ENCODE measurements at regions not wholly inside any gene's neighbourhood (a gene's known extent, or its start where the extent isn't known, plus 50 kb on each side); places are given as distances from the start of the nearest gene placed in this dataset.

DNA sequence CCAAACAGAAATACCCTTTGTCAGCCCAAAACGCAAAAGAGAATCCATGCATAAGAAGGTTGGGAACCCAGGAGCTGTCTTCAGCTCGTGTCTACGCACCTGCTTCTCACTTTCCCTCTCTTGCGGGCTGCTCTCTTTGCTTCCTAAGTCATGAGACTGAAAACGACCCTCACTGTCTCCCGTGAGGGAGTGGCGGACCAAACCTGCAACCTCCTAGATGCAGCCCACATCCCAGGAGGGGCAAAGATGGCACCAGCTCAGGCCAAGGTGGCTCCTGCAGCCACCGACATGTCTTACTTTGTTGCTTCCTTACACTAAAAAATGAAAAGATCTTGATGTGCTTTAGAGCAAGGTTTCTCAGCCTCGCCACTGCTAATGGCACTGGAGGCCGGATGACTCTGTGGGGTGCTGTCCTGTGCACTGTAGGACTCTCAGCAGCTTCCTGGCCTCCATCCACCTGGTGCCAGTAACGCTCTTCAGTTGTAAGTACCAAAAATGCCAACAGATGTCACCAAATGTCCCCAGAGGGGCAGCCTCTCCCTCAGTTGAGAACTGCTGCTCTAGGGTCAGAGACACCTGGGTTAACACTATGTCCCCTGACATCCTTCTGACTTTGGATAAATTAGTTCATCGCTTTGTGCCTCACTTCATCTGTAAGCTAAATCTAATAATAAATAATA, 179.8 kb upstream of the PFKP start:
- ATAC-seq (no peak), DNase-seq (ENCODE audit: low spot score) (no peak)
- TF ChIP-seq, protein P1, sequence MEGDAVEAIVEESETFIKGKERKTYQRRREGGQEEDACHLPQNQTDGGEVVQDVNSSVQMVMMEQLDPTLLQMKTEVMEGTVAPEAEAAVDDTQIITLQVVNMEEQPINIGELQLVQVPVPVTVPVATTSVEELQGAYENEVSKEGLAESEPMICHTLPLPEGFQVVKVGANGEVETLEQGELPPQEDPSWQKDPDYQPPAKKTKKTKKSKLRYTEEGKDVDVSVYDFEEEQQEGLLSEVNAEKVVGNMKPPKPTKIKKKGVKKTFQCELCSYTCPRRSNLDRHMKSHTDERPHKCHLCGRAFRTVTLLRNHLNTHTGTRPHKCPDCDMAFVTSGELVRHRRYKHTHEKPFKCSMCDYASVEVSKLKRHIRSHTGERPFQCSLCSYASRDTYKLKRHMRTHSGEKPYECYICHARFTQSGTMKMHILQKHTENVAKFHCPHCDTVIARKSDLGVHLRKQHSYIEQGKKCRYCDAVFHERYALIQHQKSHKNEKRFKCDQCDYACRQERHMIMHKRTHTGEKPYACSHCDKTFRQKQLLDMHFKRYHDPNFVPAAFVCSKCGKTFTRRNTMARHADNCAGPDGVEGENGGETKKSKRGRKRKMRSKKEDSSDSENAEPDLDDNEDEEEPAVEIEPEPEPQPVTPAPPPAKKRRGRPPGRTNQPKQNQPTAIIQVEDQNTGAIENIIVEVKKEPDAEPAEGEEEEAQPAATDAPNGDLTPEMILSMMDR (conservative IDR thresholded peaks at IDR 0.05; ENCODE audit: low read depth in 2 of 2): 0 out of 4 replicates have a peak, but pooled peaks of 1 of the 2 experiments have one; percentile 15
- TF ChIP-seq ZNF462 (CRISPR knock-in tag; IDR thresholded peaks at IDR 0.05) (no peak), NANOG (IDR thresholded peaks at IDR 0.05; ENCODE audit: borderline replicate concordance) (no peak)
- no peaks in the 10 kb centered on the region for H3K9me2 ChIP-seq (ENCODE audit: insufficient read depth)
- H3K4me2 ChIP-seq: no peak overlapping the region
- H3K27ac Mint-ChIP-seq: no peak overlapping the region
- no peaks in the 10 kb centered on the region for H3K9me3 Mint-ChIP-seq
- no peak overlapping the region for H3K4me3 ChIP-seq
- H2AFZ ChIP-seq: no peak overlapping the region
- no peaks in the 10 kb centered on the region for H3K27me3 ChIP-seq (ENCODE audit: insufficient read depth)
- H3K79me2 ChIP-seq (replicated peaks; ENCODE audit: insufficient read depth): no peaks in the 10 kb centered on the region
- no peaks in the 10 kb centered on the region for H3K36me3 ChIP-seq (ENCODE audit: insufficient read depth)
- H3K4me1 Mint-ChIP-seq: no peaks in the 10 kb centered on the region
- no peaks in the 10 kb centered on the region for H3K36me3 Mint-ChIP-seq (ENCODE audit: low read depth)
- H3K4me1 ChIP-seq (ENCODE audit: insufficient read depth): no peaks in the 10 kb centered on the region
- no peaks in the 10 kb centered on the region for H4K20me1 ChIP-seq (replicated peaks; ENCODE audit: insufficient read depth)
- H3K27ac ChIP-seq (ENCODE audit: low read depth): no peak overlapping the region
- no peak overlapping the region for H3K4me3 Mint-ChIP-seq
- H3K27me3 Mint-ChIP-seq (ENCODE audit: insufficient read depth, low read depth, poor library complexity): no peaks in the 10 kb centered on the region
- H3F3A ChIP-seq (replicated peaks; ENCODE audit: low read depth): no peaks in the 10 kb centered on the region

DNA sequence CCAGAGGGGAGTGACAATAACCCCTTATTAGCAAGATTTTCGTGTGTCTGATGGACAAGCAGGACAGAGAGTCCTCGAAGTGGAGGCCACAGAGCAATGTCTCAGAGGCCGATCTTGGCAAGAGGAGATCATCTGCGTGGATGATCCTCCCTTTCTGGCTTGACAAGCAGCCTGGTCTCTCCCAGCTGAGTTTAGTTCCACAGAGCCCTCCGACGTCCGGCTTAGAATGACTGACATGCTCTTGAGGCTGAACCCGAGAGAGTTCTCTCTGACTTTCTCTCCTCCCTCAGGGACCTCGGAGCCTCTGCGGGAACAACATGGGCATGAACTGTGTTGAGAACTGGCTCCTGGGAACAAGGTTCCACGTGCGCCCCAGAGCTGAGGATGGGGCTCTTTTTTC, 180.7 kb upstream of the PFKP start:
- H2AFZ ChIP-seq: no peak overlapping the region
- no peaks in the 10 kb centered on the region for H3K27me3 Mint-ChIP-seq (ENCODE audit: insufficient read depth, low read depth, poor library complexity)
- H4K20me1 ChIP-seq (replicated peaks; ENCODE audit: insufficient read depth): no peaks in the 10 kb centered on the region

More for the DNA sequence above, 180.7 kb upstream of the PFKP start:
- Mint-ChIP-seq H3K4me1 (no peaks in the 10 kb centered on the region), H3K36me3 (ENCODE audit: low read depth) (no peaks in the 10 kb centered on the region), H3K27ac (no peak overlapping the region), H3K9me3 (no peaks in the 10 kb centered on the region), H3K4me3 (no peak overlapping the region)
- Histone ChIP-seq H3K4me2 (no peak overlapping the region), H3K9me2 (ENCODE audit: insufficient read depth) (no peaks in the 10 kb centered on the region), H3K27me3 (ENCODE audit: insufficient read depth) (no peaks in the 10 kb centered on the region), H3K4me3 (no peak overlapping the region), H3F3A (replicated peaks; ENCODE audit: low read depth) (no peaks in the 10 kb centered on the region), H3K4me1 (ENCODE audit: insufficient read depth) (no peaks in the 10 kb centered on the region), H3K27ac (ENCODE audit: low read depth) (no peak overlapping the region), H3K79me2 (replicated peaks; ENCODE audit: insufficient read depth) (no peaks in the 10 kb centered on the region), H3K36me3 (ENCODE audit: insufficient read depth) (no peaks in the 10 kb centered on the region)
- no peak for TF ChIP-seq ZNF114 (CRISPR knock-in tag; IDR thresholded peaks at IDR 0.05)
- TF ChIP-seq NANOG (IDR thresholded peaks at IDR 0.05; ENCODE audit: borderline replicate concordance): no peak
- TF ChIP-seq ZNF331 (CRISPR knock-in tag; IDR thresholded peaks at IDR 0.05; ENCODE audit: low read depth): no peak
- TF ChIP-seq, protein P2, sequence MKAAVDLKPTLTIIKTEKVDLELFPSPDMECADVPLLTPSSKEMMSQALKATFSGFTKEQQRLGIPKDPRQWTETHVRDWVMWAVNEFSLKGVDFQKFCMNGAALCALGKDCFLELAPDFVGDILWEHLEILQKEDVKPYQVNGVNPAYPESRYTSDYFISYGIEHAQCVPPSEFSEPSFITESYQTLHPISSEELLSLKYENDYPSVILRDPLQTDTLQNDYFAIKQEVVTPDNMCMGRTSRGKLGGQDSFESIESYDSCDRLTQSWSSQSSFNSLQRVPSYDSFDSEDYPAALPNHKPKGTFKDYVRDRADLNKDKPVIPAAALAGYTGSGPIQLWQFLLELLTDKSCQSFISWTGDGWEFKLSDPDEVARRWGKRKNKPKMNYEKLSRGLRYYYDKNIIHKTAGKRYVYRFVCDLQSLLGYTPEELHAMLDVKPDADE (IDR thresholded peaks at IDR 0.05): no peak
- no peak for TF ChIP-seq CREB1 (CRISPR knock-in tag; IDR thresholded peaks at IDR 0.05; ENCODE audit: low read depth)
- ATAC-seq (no peak), DNase-seq (ENCODE audit: low spot score) (no peak)
